ENCODE measurements at regions not wholly inside any gene's neighbourhood (a gene's known extent, or its start where the extent isn't known, plus 50 kb on each side); places are given as distances from the start of the nearest gene placed in this dataset.
"Not testable (repeated sequence)": the region's sequence is repeated elsewhere in the genome, so short reads cannot be mapped to it uniquely, and the experiment has no call there.

DNA sequence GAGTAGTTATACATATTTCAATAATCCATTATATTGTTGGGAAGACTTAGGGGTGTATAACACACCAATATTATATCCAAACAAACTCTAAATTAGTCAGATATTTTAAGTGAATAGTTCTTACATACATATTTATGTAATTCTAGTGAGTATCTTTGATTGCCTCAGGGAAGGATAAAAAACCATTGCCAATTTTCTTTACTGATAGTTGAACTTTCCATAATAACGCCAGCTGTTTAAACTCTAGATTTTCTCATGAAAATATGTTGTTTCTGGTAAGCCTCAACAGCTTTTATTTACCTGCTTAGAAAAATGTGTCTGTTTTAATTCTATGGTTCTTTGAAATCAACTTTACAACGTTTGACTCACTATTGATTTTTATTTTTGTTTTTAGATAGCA lies 959.6 kb upstream of the NOVA1 start:
- DNase-seq = no peak
- TF ChIP-seq GATA1 (IDR thresholded peaks at IDR 0.05; ENCODE audit: low read depth, low read length) (no peak), POLR2A (IDR thresholded peaks at IDR 0.05; ENCODE audit: low read length) (no peak)

DNA sequence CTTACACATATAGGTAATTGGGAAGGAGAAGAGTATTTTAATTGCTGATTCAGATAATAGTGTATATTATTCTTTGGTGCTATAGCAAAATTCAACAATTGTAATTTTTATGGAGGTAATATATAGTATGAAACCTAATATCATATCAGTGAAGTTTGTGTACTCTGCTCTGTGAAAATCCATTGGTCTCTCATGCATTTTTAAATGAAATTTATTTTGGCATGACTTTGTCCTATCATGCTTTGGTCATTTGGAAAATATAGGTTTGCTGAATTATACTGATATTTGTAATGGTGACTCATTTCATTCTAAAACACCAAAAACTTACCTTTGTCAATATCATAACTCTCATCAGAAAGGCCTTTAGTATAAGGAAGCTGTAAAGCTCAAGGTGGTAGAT lies 962.0 kb upstream of the NOVA1 start:
- DNase-seq = no peak
- TF ChIP-seq POLR2A (IDR thresholded peaks at IDR 0.05; ENCODE audit: low read length) (no peak), GATA1 (IDR thresholded peaks at IDR 0.05; ENCODE audit: low read depth, low read length) (no peak)

DNA sequence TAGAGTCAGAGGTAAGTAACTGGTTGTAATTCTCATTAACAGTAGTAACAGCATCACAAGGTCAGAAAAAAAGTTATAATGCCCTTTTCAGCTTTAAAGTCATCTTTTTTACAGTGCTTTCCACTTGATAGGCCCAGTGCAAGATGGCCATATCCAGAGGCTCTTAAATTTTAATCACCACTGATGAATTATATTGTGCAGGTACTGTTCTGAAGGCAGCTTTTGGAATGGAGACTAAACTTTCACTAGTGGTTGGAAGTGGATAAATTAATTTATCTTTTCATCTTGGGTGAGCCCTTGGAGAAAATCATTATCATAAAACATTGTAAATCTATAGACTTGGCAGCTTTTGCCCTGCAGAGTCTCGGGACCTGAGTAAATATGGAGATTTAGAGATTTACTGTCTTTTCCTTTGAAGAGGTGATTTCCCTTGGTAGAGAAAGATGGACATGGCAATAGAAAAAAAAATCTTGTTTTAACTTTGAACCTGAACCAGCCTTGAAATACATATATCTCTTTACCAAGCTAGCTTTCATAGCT lies 969.1 kb upstream of the NOVA1 start:
- DNase-seq = no peak
- TF ChIP-seq GATA1 (IDR thresholded peaks at IDR 0.05; ENCODE audit: low read depth, low read length) (no peak), POLR2A (IDR thresholded peaks at IDR 0.05; ENCODE audit: low read length) (no peak)

DNA sequence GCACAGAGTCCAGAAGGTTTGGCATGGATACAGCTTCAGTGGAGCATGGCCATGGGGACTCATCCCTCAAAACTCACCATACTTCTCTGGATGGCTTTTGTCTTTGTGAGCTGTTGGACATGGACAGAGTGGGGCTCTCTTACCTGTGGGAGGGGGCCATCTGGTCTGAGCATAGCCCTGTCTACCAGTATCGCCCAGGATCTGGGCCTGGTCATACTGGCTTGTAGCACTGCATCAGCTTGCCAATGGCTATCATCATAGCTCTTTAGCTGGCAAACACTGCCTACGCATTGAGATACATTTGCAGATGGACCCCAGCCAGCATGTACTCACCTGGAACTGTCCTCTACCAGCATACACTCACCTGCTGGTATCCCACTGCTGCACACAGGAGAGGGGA lies 975.2 kb upstream of the NOVA1 start:
- TF ChIP-seq POLR2A (IDR thresholded peaks at IDR 0.05; ENCODE audit: low read length) (no peak), GATA1 (IDR thresholded peaks at IDR 0.05; ENCODE audit: low read depth, low read length) (no peak)
- no peak for DNase-seq

DNA sequence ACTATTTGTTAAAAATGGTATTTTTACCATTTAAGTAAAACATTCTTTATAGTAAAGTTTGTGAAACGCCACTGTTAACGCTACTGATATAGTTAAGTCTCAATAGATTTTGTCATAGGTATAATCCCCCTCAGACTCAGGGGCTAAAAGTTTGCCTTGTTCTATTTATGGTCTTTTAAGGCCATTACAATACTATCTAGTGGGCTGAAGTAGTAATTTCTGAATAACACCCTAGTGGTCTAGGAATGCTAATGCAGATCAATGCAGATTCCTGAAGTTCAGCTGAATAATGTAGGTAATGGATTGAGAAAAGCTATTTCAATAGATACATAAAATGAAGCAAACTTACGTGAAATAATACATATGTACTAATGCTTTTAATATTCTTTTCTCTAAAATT lies 989.3 kb upstream of the NOVA1 start:
- DNase-seq = no peak
- TF ChIP-seq GATA1 (IDR thresholded peaks at IDR 0.05; ENCODE audit: low read depth, low read length) (no peak), POLR2A (IDR thresholded peaks at IDR 0.05; ENCODE audit: low read length) (no peak)

DNA sequence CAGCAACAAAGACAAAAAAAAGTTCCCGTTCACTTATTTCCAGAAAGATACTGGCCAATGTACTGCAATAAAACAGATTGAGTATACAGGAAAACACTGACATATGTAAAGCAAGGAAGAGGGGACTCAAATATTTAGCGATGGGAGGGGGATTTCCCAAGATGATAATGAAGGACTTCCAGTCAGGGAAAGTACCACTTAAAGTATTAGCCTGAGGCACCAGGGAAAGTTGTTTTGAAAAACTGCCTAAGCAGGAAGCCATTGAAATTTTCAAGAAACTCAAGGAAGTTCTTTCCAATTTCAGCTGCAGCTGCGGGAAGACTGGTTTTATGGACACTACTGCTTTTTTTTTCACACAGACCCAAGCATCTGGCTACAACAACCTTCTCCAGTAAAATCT lies 1007.4 kb upstream of the NOVA1 start:
- DNase-seq = no peak
- no peak for TF ChIP-seq POLR2A (IDR thresholded peaks at IDR 0.05; ENCODE audit: low read length)
- TF ChIP-seq GATA1 (IDR thresholded peaks at IDR 0.05; ENCODE audit: low read depth, low read length) = no peak

DNA sequence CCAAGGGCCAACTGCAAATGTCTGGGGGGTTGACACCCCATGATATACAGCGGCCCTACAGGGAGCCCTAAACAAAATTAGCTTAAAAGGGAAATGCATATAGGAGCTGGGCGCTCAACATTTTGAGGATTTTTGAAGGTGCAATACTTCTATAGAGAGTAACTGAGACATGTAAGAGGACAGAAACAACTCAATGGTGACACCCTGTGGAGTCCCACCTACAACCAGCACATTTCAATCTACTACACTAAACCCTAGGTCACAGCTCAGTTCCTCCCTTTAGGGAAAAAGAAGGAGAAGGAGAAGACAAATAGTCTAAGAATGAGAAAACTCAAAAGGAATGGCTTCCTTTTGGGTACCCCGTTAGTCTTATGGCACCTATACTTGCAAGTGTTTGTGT lies 1010.5 kb upstream of the NOVA1 start:
- DNase-seq = no peak
- TF ChIP-seq POLR2A (IDR thresholded peaks at IDR 0.05; ENCODE audit: low read length) (no peak), GATA1 (IDR thresholded peaks at IDR 0.05; ENCODE audit: low read depth, low read length) (no peak)

DNA sequence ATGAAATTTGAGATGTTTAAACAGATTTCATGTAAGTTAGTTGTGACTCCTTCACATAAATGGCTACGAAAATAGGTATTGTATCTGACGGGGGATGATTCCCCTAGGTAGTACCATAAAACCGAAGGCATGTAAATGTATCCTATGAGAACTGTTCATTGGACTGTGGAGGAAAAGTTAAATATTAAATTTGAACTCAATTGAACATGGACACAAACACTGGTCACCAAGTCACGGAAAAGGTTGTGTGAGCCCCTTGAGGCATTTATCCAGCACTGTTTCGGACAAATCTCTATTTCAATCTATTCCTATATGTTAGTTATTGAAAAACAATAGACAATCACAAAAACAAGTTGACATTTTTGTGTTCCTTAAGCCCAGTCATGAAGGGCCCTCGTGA lies 1014.3 kb upstream of the NOVA1 start:
- no peak for DNase-seq
- TF ChIP-seq GATA1 (IDR thresholded peaks at IDR 0.05; ENCODE audit: low read depth, low read length) = no peak
- no peak for TF ChIP-seq POLR2A (IDR thresholded peaks at IDR 0.05; ENCODE audit: low read length)

DNA sequence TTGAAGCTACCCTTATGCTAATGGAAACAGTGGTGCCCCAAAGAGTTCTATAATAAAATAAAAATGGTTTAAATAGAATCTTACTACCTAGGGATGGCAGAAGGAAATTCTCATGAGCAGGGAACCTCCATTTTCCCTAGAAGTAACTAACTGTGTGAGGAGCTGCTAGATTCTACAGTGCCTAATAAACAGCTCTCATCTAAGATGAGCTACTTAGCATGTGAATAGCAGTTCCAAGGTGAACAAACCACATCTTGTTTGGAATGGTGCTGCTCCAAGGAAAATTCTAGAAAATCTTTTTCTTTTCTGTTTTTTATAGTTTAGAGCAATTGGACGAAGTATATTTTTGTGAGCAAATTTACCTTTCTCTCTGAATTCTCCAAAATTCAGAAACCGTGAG lies 1015.3 kb upstream of the NOVA1 start:
- no peak for TF ChIP-seq GATA1 (IDR thresholded peaks at IDR 0.05; ENCODE audit: low read depth, low read length)
- no peak for TF ChIP-seq POLR2A (IDR thresholded peaks at IDR 0.05; ENCODE audit: low read length)
- no peak for DNase-seq

DNA sequence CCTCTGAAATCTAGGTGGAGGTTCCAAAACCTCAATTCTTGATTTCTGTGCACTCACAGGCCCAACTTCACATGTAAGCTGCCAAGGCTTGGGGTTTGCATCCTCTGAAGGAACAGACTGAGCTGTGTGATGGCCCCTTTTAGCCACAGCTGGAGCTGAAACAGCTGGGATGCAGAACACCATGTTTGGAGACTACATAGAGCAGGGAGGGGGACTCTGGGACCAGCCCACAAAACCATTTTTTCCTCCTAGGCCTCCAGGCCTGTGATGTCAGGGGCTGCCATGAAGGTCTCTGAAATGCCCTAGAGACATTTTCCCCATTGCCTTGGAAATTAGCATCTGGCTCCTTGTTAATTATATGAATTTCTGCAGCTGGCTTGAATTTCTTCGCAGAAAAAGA lies 1025.9 kb upstream of the NOVA1 start:
- DNase-seq = no peak
- TF ChIP-seq GATA1 (IDR thresholded peaks at IDR 0.05; ENCODE audit: low read depth, low read length) = no peak
- TF ChIP-seq POLR2A (IDR thresholded peaks at IDR 0.05; ENCODE audit: low read length) = no peak

DNA sequence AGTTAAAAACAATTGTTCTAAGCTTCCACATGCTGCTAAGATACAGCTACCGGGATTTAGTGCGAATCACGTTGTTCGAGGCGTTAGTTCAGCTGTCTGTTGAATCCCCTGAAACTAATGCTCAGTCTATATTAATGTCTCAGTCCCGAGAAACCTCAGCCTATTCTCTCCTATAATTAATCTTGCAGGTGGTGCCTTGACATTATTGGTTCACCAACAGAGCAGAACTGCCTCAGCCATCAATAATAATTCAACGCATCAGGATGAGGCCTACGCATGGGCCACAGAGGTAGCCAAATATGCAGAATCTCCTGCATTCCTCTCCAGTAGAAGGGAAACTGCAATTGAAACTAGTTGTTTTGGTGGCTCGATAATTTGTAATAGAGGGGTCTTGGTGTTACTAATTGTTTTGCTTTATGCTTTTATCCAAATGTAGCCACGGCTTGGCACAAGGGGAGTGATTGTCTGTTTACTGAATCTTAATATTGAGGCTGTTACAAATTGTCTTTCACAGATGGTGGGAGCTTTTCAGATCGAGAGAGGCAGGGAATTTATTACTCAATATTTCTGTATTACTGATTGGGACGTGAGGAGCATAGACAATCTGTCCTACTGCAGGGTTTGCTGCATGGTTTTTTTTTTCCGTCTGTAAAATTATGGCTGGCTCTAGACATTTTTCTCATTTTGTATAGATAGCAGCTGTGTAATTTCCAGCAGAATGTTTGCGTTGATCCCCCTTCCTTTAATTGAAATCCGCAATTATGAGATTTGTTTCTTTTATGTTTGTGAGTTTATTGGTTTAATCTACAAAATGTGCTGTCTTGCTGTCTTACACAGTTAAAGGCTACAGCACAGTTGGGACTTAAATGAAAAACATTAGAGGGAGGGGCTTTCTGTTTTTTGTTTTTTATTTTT lies 1036.5 kb upstream of the NOVA1 start:
- DNase-seq = no peak
- no peak for TF ChIP-seq POLR2A (IDR thresholded peaks at IDR 0.05; ENCODE audit: low read length)

DNA sequence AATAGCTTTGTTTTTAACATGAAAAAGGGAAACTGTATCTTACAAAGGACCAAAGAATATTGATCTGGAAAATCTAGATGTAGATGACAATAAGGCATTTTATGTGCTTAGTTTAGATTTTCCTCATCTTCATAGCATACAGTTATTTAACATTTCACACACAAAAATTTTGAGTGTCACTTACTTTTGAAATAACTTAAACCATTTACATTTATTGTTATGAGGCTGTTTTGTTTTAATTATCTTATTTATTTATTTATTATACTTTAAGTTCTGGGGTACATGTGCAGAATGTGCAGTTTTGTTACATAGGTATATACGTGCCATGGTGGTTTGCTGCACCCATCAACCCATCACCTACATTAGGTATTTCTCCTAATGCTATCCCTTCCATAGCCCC lies 1042.9 kb upstream of the NOVA1 start:
- not testable (repeated sequence) for DNase-seq

DNA sequence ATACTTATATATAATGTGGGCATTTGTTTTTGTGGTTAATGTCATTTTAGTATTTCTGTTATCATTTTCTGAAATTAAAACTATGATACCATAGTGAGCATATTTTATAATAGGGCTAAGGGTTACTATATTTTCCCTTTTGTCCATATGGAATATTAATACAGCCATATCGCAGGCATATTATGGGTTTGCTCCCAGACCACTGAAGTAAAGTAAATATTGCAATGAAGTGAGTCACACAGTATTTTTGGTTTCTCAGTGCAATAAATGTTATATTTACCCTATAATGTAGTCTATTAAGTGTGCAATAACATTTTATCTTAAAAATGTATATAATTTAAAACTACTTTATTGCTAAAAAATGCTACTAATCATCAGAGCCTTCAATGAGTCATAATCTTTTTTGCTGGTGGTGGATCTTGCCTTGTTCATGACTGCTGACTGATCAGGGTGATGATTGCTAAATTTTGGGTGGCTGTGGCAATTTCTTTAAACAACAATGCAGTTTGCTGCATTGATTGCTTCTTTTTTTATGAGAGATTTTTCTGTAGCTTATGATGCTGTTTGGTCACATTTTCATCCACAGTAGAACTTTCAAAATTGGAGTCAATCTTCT lies 1044.5 kb upstream of the NOVA1 start:
- DNase-seq = no peak
- TF ChIP-seq GATA1 (IDR thresholded peaks at IDR 0.05; ENCODE audit: low read depth, low read length) (no peak), POLR2A (IDR thresholded peaks at IDR 0.05; ENCODE audit: low read length) (no peak)

DNA sequence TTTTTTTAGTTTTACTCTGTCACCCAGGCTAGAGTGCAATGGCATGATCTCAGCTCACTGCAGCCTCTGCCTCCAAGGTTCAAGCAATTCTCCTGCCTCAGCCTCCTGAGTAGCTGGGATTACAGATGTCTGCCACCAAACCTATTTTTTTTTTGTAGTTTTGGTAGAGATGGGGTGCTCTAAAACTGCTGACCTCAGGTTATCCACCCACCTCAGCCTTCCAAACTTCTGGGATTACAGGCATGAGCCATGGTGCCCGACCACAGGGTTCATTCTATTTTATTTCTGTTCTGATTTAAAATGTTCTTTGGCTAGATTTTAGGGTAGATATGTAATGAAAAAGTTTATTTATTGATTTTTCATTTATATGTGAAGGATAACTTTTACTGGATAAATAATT lies 1062.8 kb upstream of the NOVA1 start:
- no peak for DNase-seq
- TF ChIP-seq POLR2A (IDR thresholded peaks at IDR 0.05; ENCODE audit: low read length) (no peak), GATA1 (IDR thresholded peaks at IDR 0.05; ENCODE audit: low read depth, low read length) (no peak)

DNA sequence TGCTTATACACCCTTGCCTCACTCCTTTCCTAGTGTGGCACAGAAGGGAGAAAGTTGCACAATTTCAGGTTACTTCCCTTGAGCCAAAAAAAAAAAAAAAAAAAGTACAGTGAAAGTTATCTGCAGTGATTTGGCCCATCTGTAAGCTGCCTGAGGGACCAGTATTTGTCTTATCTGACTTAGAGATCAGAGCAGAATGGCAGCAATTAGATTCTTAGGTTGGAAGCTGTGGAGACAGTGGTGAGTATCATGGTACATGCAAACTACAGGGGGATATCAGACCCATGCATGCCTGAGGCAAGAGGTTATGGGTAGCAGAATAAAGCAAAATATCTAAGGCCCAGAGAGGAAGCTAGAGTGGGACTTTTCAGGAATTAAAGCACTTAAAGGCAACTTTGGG lies 1070.7 kb upstream of the NOVA1 start:
- TF ChIP-seq POLR2A (IDR thresholded peaks at IDR 0.05; ENCODE audit: low read length) (no peak), GATA1 (IDR thresholded peaks at IDR 0.05; ENCODE audit: low read depth, low read length) (no peak)
- no peak for DNase-seq
